Cardiac fibroblast (primary cell): ENCODE measurements at regions not wholly inside any gene's neighbourhood (a gene's known extent, or its start where the extent isn't known, plus 50 kb on each side); places are given as distances from the start of the nearest gene placed in this dataset.

Experiments used
- DNase-seq, 2 donors: peaks; one replicate each; pipeline versions ENCODE4 v3.0.0 to v3.0.0-alpha.2; 2010; ENCODE audit warnings: low read depth in 2 of 2
- H3K4me3 ChIP-seq, 2 donors: replicated peaks in 1 of 2; 1 replicate in 1 of 2; 2 replicates in 1 of 2; pipeline ENCODE4 v1.5.1; 2011; ENCODE audit warnings: low read depth in 2 of 2, low read length in 2 of 2, mild to moderate bottlenecking in 2 of 2, moderate library complexity in 1 of 2
- CTCF ChIP-seq: IDR thresholded peaks from one replicate; pipeline ENCODE4 v1.5.1; 2011; ENCODE audit warnings: low read depth, mild to moderate bottlenecking, low read length, inconsistent platforms

GRCh38 chr11:80085563-80085962, 644.7 kb upstream of the TENM4 start:
- no peak for TF ChIP-seq CTCF
- H3K4me3 ChIP-seq: no peak overlapping the region
- no peak for DNase-seq

- no peak overlapping the region for H3K4me3 ChIP-seq
- no peak for DNase-seq
- no peak for TF ChIP-seq CTCF
Measured at GRCh38 chr11:80084608-80085007, 643.8 kb upstream of the TENM4 start.

GRCh38 chr11:80083531-80083951, 642.7 kb upstream of the TENM4 start:
- DNase-seq: no peak
- H3K4me3 ChIP-seq: no peak overlapping the region
- TF ChIP-seq CTCF: no peak

GRCh38 chr11:80082406-80082805, 641.6 kb upstream of the TENM4 start:
- H3K4me3 ChIP-seq: no peak overlapping the region
- DNase-seq: no peak
- TF ChIP-seq CTCF: no peak

GRCh38 chr11:80077113-80077512, 636.3 kb upstream of the TENM4 start:
- H3K4me3 ChIP-seq: no peak overlapping the region

GRCh38 chr11:80074837-80075236, 634.0 kb upstream of the TENM4 start:
- TF ChIP-seq CTCF: no peak
- no peak for DNase-seq
- no peak overlapping the region for H3K4me3 ChIP-seq

More at GRCh38 chr11:80077113-80077512, 636.3 kb upstream of the TENM4 start:
- no peak for TF ChIP-seq CTCF
- no peak for DNase-seq

- no peak for DNase-seq
- H3K4me3 ChIP-seq: no peak overlapping the region
- TF ChIP-seq CTCF: no peak
Measured at GRCh38 chr11:80066291-80066690, 625.5 kb upstream of the TENM4 start.
